ENCODE measurements at regions not wholly inside any gene's neighbourhood (a gene's known extent, or its start where the extent isn't known, plus 50 kb on each side); places are given as distances from the start of the nearest gene placed in this dataset.

- DNase-seq = no peak
Measured at GRCh38 chr14:87712396-87713090, 280.4 kb downstream of the GALC start.

GRCh38 chr14:87705439-87705896 is 287.5 kb downstream of the GALC start:
- no peak for DNase-seq

GRCh38 chr14:87698481-87698880 is 294.5 kb downstream of the GALC start:
- no peak for DNase-seq

- DNase-seq = peak; percentile 34
Measured at GRCh38 chr14:87696485-87696884, 296.5 kb downstream of the GALC start.

- no peak for DNase-seq
Measured at GRCh38 chr14:87691042-87691881, 301.7 kb downstream of the GALC start.

- no peak for DNase-seq
Measured at GRCh38 chr14:87690076-87690613, 302.8 kb downstream of the GALC start.

GRCh38 chr14:87688524-87688923 is 304.5 kb downstream of the GALC start:
- no peak for DNase-seq

GRCh38 chr14:87687420-87687819 is 305.6 kb downstream of the GALC start:
- DNase-seq = no peak

GRCh38 chr14:87686746-87687145 is 306.2 kb downstream of the GALC start:
- DNase-seq = no peak

GRCh38 chr14:87679866-87680265 is 313.1 kb downstream of the GALC start:
- no peak for DNase-seq

GRCh38 chr14:87678624-87679023 is 314.4 kb downstream of the GALC start:
- DNase-seq = no peak

- DNase-seq = no peak
Measured at GRCh38 chr14:87676814-87677437, 316.1 kb downstream of the GALC start.

GRCh38 chr14:87667659-87668058 is 325.3 kb downstream of the GALC start:
- DNase-seq = no peak

GRCh38 chr14:87656315-87656714 is 336.7 kb downstream of the GALC start:
- no peak for DNase-seq

GRCh38 chr14:87652278-87652677 is 340.7 kb downstream of the GALC start:
- no peak for DNase-seq

GRCh38 chr14:87644689-87645088 is 348.3 kb downstream of the GALC start:
- peak; percentile 80 for DNase-seq

GRCh38 chr14:87643005-87643404 is 350.0 kb downstream of the GALC start:
- peak; percentile 66 for DNase-seq

GRCh38 chr14:87640553-87640952 is 352.4 kb downstream of the GALC start:
- no peak for DNase-seq

- no peak for DNase-seq
Measured at GRCh38 chr14:87638196-87638595, 354.8 kb downstream of the GALC start.

GRCh38 chr14:87635442-87635841 is 357.5 kb downstream of the GALC start:
- no peak for DNase-seq

- no peak for DNase-seq
Measured at GRCh38 chr14:87632796-87633195, 360.2 kb downstream of the GALC start.

- DNase-seq = no peak
Measured at GRCh38 chr14:87630846-87631245, 362.1 kb downstream of the GALC start.

GRCh38 chr14:87629788-87630187 is 363.2 kb downstream of the GALC start:
- no peak for DNase-seq

GRCh38 chr14:87628780-87629179 is 364.2 kb downstream of the GALC start:
- DNase-seq = no peak

Measured in NCI-H345 (cell line).